LNCAP (cell line): ENCODE measurements at regions not wholly inside any gene's neighbourhood (a gene's known extent, or its start where the extent isn't known, plus 50 kb on each side); places are given as distances from the start of the nearest gene placed in this dataset.

ENCODE experiments used
- CTCF ChIP-seq: fragments of 450-650 bp; IDR thresholded peaks from 2 replicates; pipeline ENCODE4 v1.5.1; 2017; ENCODE audit warnings: mild to moderate bottlenecking

- no peak for TF ChIP-seq CTCF
Measured at GRCh38 chr7:94217766-94218165, 176.9 kb upstream of the COL1A2 start.

- TF ChIP-seq CTCF, result no peak
Measured at GRCh38 chr7:94222516-94222915, 172.2 kb upstream of the COL1A2 start.

- no peak for TF ChIP-seq CTCF
Measured at GRCh38 chr7:94223375-94224084, 171.2 kb upstream of the COL1A2 start.

GRCh38 chr7:94228223-94228622 is 166.5 kb upstream of the COL1A2 start:
- no peak for TF ChIP-seq CTCF

- no peak for TF ChIP-seq CTCF
Measured at GRCh38 chr7:94228678-94229077, 166.0 kb upstream of the COL1A2 start.

GRCh38 chr7:94231305-94231704 is 163.4 kb upstream of the COL1A2 start:
- no peak for TF ChIP-seq CTCF

GRCh38 chr7:94236960-94237359 is 157.7 kb upstream of the COL1A2 start:
- no peak for TF ChIP-seq CTCF

- TF ChIP-seq CTCF, result no peak
Measured at GRCh38 chr7:94237417-94237816, 157.3 kb upstream of the COL1A2 start.
